Caco-2 (cell line): ENCODE measurements at regions not wholly inside any gene's neighbourhood (a gene's known extent, or its start where the extent isn't known, plus 50 kb on each side); places are given as distances from the start of the nearest gene placed in this dataset.

Experiments used
- BruUV-seq: library from RNA; stranded (reverse); fragments of 400-500 nt; replicated peaks from 2 replicates; lab custom pipeline; 2021; lab: Mats Ljungman, UMichigan
- CTCF ChIA-PET: fragments of 300-600 bp; sonication (Branson Sonifier 250); formaldehyde crosslinking; loops from one replicate; lab custom pipeline; 2022; ENCODE audit warnings: antibody characterized with exemption; lab: Charles Lee
- POLR2A ChIA-PET: fragments of 300-600 bp; sonication (Branson Sonifier 250); formaldehyde crosslinking; loops from one replicate; lab custom pipeline; 2022; ENCODE audit warnings: antibody characterized with exemption; lab: Charles Lee
- DNase-seq, 2 experiments: peaks; one replicate each; pipeline versions ENCODE4 v3.0.0 to v3.0.0-alpha.2; 2020 to 2022
- H3K27me3 ChIP-seq: replicated peaks from 2 replicates; pipeline ENCODE4 v1.6.0; 2011; ENCODE audit warnings: low read length; ENCODE audit not compliant: control insufficient read depth, insufficient read depth
- H3K36me3 ChIP-seq: 2 replicates; pipeline ENCODE4 v1.5.1; 2011; ENCODE audit warnings: low read length; ENCODE audit not compliant: control insufficient read depth, insufficient read depth
- H3K4me1 ChIP-seq: fragments of 250-450 bp; sonication (Bioruptor Pico); 2 replicates; pipeline ENCODE4 v1.5.1; 2020; ENCODE audit warnings: mild to moderate bottlenecking
- H3K4me3 ChIP-seq: 2 replicates; pipeline ENCODE4 v1.5.1; 2011; ENCODE audit warnings: low read depth, mild to moderate bottlenecking, control low read depth, low read length
- H3K9me3 ChIP-seq: fragments of 250-450 bp; sonication (Bioruptor Pico); 2 replicates; pipeline ENCODE4 v1.5.1; 2020; ENCODE audit warnings: mild to moderate bottlenecking, moderate library complexity
- H3K27ac Mint-ChIP-seq: one replicate; pipeline ENCODE4 v1.8.0; 2022; ENCODE audit warnings: mixed read lengths; ENCODE audit not compliant: unreplicated experiment
- H3K27me3 Mint-ChIP-seq: one replicate; pipeline ENCODE4 v1.8.0; 2022; ENCODE audit warnings: mixed read lengths; ENCODE audit not compliant: insufficient read depth, unreplicated experiment
- H3K36me3 Mint-ChIP-seq: one replicate; pipeline ENCODE4 v1.8.0; 2022; ENCODE audit warnings: mild to moderate bottlenecking, mixed read lengths; ENCODE audit not compliant: insufficient read depth, unreplicated experiment
- H3K4me1 Mint-ChIP-seq: one replicate; pipeline ENCODE4 v1.8.0; 2022; ENCODE audit warnings: low read depth, mixed read lengths; ENCODE audit not compliant: unreplicated experiment
- H3K4me3 Mint-ChIP-seq: one replicate; pipeline ENCODE4 v1.8.0; 2022; ENCODE audit warnings: mild to moderate bottlenecking, moderate library complexity, mixed read lengths; ENCODE audit not compliant: unreplicated experiment
- H3K9me3 Mint-ChIP-seq: one replicate; pipeline ENCODE4 v1.8.0; 2022; ENCODE audit warnings: mixed read lengths; ENCODE audit not compliant: unreplicated experiment
- CTCF ChIP-seq, 2 experiments: fragments of 200-600 bp in 1 of 2; IDR thresholded peaks; 1 replicate in 1 of 2; 2 replicates in 1 of 2; pipeline versions ENCODE4 v1.5.1 to v1.8.0; 2011 to 2022; ENCODE audit warnings: antibody characterized with exemption in 1 of 2, control low read depth in 1 of 2, inconsistent platforms in 1 of 2, low read depth in 1 of 2, low read length in 1 of 2, mild to moderate bottlenecking in 1 of 2, moderate library complexity in 1 of 2; ENCODE audit not compliant: insufficient read depth in 1 of 2, severe bottlenecking in 1 of 2, unreplicated experiment in 1 of 2
- intact Hi-C: fragments of 100-400 bp; cut with micrococcal nuclease; formaldehyde crosslinking; loops from one replicate; pipeline ENCODE4 v1.10.0; 2022; ENCODE audit not compliant: unreplicated experiment

GRCh38 chr1:239856924-239857323 is 234.8 kb upstream of the FMN2 start:
- Mint-ChIP-seq H3K4me3 (no peak overlapping the region), H3K27ac (no peak overlapping the region)

GRCh38 chr1:239858057-239858456 is 233.6 kb upstream of the FMN2 start:
- Histone ChIP-seq H3K27me3 (no peaks in the 10 kb centered on the region), H3K4me1 (no peaks in the 10 kb centered on the region), H3K4me3 (no peak overlapping the region), H3K36me3 (no peaks in the 10 kb centered on the region), H3K9me3 (no peaks in the 10 kb centered on the region)
- CTCF ChIA-PET: no interaction called here
- no peak for TF ChIP-seq CTCF (IDR thresholded peaks at IDR 0.05; ENCODE audit: insufficient read depth in 1 of 2, low read depth in 1 of 2, low read length in 1 of 2, severe bottlenecking in 1 of 2, unreplicated experiment in 1 of 2)
- intact Hi-C loops: no loop called here
- POLR2A ChIA-PET: no interaction called here
- Mint-ChIP-seq H3K4me1 (no peaks in the 10 kb centered on the region), H3K36me3 (no peaks in the 10 kb centered on the region), H3K9me3 (peaks cover 10% of the 10 kb centered on the region), H3K4me3 (no peak overlapping the region), H3K27ac (no peak overlapping the region), H3K27me3 (no peaks in the 10 kb centered on the region)
- DNase-seq: no peak
- BruUV-seq: no TSS peak

More at GRCh38 chr1:239856924-239857323, 234.8 kb upstream of the FMN2 start:
- Mint-ChIP-seq H3K36me3 (no peaks in the 10 kb centered on the region), H3K27me3 (no peaks in the 10 kb centered on the region), H3K4me1 (no peaks in the 10 kb centered on the region), H3K9me3 (peaks cover 10% of the 10 kb centered on the region)
- no peaks in the 10 kb centered on the region for H3K36me3 ChIP-seq
- H3K27me3 ChIP-seq: no peaks in the 10 kb centered on the region
- no peak for DNase-seq
- no peak for TF ChIP-seq CTCF (IDR thresholded peaks at IDR 0.05; ENCODE audit: insufficient read depth in 1 of 2, low read depth in 1 of 2, low read length in 1 of 2, severe bottlenecking in 1 of 2, unreplicated experiment in 1 of 2)
- ChIA-PET POLR2A (no interaction called here), CTCF (no interaction called here)
- H3K9me3 ChIP-seq: no peaks in the 10 kb centered on the region
- intact Hi-C loops: no loop called here
- BruUV-seq: no TSS peak
- H3K4me1 ChIP-seq: no peaks in the 10 kb centered on the region
- H3K4me3 ChIP-seq: no peak overlapping the region

GRCh38 chr1:239858529-239858928 is 233.2 kb upstream of the FMN2 start:
- intact Hi-C loops: no loop called here
- no peak for DNase-seq
- POLR2A ChIA-PET: no interaction called here
- no peaks in the 10 kb centered on the region for H3K4me1 Mint-ChIP-seq
- TF ChIP-seq CTCF (IDR thresholded peaks at IDR 0.05; ENCODE audit: insufficient read depth in 1 of 2, low read depth in 1 of 2, low read length in 1 of 2, severe bottlenecking in 1 of 2, unreplicated experiment in 1 of 2): no peak
- H3K27me3 Mint-ChIP-seq: no peaks in the 10 kb centered on the region
- no TSS peak for BruUV-seq
- no peak overlapping the region for H3K4me3 Mint-ChIP-seq
- H3K4me1 ChIP-seq: no peaks in the 10 kb centered on the region
- CTCF ChIA-PET: no interaction called here
- H3K9me3 ChIP-seq: no peaks in the 10 kb centered on the region
- no peaks in the 10 kb centered on the region for H3K27me3 ChIP-seq
- H3K36me3 ChIP-seq: no peaks in the 10 kb centered on the region
- H3K9me3 Mint-ChIP-seq: peaks cover 10% of the 10 kb centered on the region
- H3K27ac Mint-ChIP-seq: no peak overlapping the region
- H3K4me3 ChIP-seq: no peak overlapping the region
- H3K36me3 Mint-ChIP-seq: no peaks in the 10 kb centered on the region
